Erythroblast (primary cell): ENCODE measurements at regions not wholly inside any gene's neighbourhood (a gene's known extent, or its start where the extent isn't known, plus 50 kb on each side); places are given as distances from the start of the nearest gene placed in this dataset.
A peak's percentile ranks its signal among the peaks of the same experiment; 100 is the strongest.

Experiments
- DNase-seq, 2 experiments: peaks; one replicate each; lab custom pipeline; 2025; lab: John Stamatoyannopoulos, UW
- GATA1 ChIP-seq: IDR thresholded peaks from 2 replicates; pipeline ENCODE4 v1.6.1; 2011; ENCODE audit warnings: low read depth, mild to moderate bottlenecking, control low read depth, low read length, moderate library complexity
- POLR2A ChIP-seq: IDR thresholded peaks from 2 replicates; pipeline ENCODE4 v1.6.1; 2011; ENCODE audit warnings: mild to moderate bottlenecking, low read length

GRCh38 chr1:69295265-69295664, 272.5 kb upstream of the LRRC7 start:
- TF ChIP-seq POLR2A, result no peak
- TF ChIP-seq GATA1, result no peak
- no peak for DNase-seq

- TF ChIP-seq POLR2A, result no peak
- TF ChIP-seq GATA1, result no peak
These were observed 262.1 kb upstream of the LRRC7 start for GRCh38 chr1:69305621-69306020.

GRCh38 chr1:69312055-69312732, 255.5 kb upstream of the LRRC7 start:
- no peak for DNase-seq
- no peak for TF ChIP-seq GATA1
- no peak for TF ChIP-seq POLR2A

More at GRCh38 chr1:69305621-69306020, 262.1 kb upstream of the LRRC7 start:
- DNase-seq, result peak; percentile 32 to 33

- no peak for DNase-seq
- TF ChIP-seq GATA1 (no peak), POLR2A (no peak)
These were observed 254.6 kb upstream of the LRRC7 start for GRCh38 chr1:69313118-69313517.

- DNase-seq, result no peak
- TF ChIP-seq GATA1, result no peak
- no peak for TF ChIP-seq POLR2A
These were observed 252.3 kb upstream of the LRRC7 start for GRCh38 chr1:69315416-69315815.

GRCh38 chr1:69315823-69316222, 251.9 kb upstream of the LRRC7 start:
- DNase-seq, result no peak
- TF ChIP-seq GATA1 (no peak), POLR2A (no peak)

GRCh38 chr1:69319287-69319686, 248.4 kb upstream of the LRRC7 start:
- no peak for DNase-seq
- TF ChIP-seq GATA1 (no peak), POLR2A (no peak)

- TF ChIP-seq POLR2A, result no peak
- TF ChIP-seq GATA1, result no peak
- DNase-seq, result no peak
These were observed 246.9 kb upstream of the LRRC7 start for GRCh38 chr1:69320757-69321211.

GRCh38 chr1:69321311-69321710, 246.4 kb upstream of the LRRC7 start:
- DNase-seq, result no peak
- TF ChIP-seq POLR2A, result no peak
- TF ChIP-seq GATA1, result no peak

- TF ChIP-seq POLR2A (no peak), GATA1 (no peak)
- DNase-seq, result no peak
These were observed 239.5 kb upstream of the LRRC7 start for GRCh38 chr1:69328186-69328585.

GRCh38 chr1:69363236-69363635, 204.5 kb upstream of the LRRC7 start:
- DNase-seq, result no peak
- no peak for TF ChIP-seq GATA1
- TF ChIP-seq POLR2A, result no peak

GRCh38 chr1:69373520-69373919, 194.2 kb upstream of the LRRC7 start:
- DNase-seq, result no peak
- TF ChIP-seq POLR2A (no peak), GATA1 (no peak)

- no peak for TF ChIP-seq POLR2A
- no peak for TF ChIP-seq GATA1
- no peak for DNase-seq
These were observed 191.3 kb upstream of the LRRC7 start for GRCh38 chr1:69376408-69376807.

- peak; percentile 5 to 8 for DNase-seq
- TF ChIP-seq GATA1 (no peak), POLR2A (no peak)
These were observed 190.2 kb upstream of the LRRC7 start for GRCh38 chr1:69377507-69377906.

- TF ChIP-seq POLR2A, result no peak
- no peak for TF ChIP-seq GATA1
- DNase-seq, result no peak
These were observed 179.7 kb upstream of the LRRC7 start for GRCh38 chr1:69388044-69388443.

GRCh38 chr1:69400128-69400527, 167.6 kb upstream of the LRRC7 start:
- no peak for TF ChIP-seq POLR2A
- TF ChIP-seq GATA1, result no peak
- DNase-seq, result no peak
